DOHH2 (cell line): ENCODE measurements at regions not wholly inside any gene's neighbourhood (a gene's known extent, or its start where the extent isn't known, plus 50 kb on each side); places are given as distances from the start of the nearest gene placed in this dataset.

Experiments used
- CTCF ChIP-seq: fragments of 200-600 bp; sonication (generic); IDR thresholded peaks from one replicate; pipeline ENCODE4 v1.5.1; 2014; ENCODE audit warnings: antibody characterized with exemption, mild to moderate bottlenecking, low read depth, low read length; ENCODE audit not compliant: poor library complexity, severe bottlenecking
- EZH2phosphoT487 ChIP-seq: fragments of 200-600 bp; sonication (generic); IDR thresholded peaks from 2 replicates; pipeline ENCODE4 v1.6.1; 2017; ENCODE audit warnings: borderline replicate concordance, mild to moderate bottlenecking, antibody characterized with exemption, low read length, moderate library complexity, mixed read lengths

GRCh38 chr4:31660916-31661315 lies 940.7 kb downstream of the PCDH7 start:
- TF ChIP-seq CTCF (no peak), EZH2phosphoT487 (no peak)
